HG03066 (cell line): ENCODE measurements at regions not wholly inside any gene's neighbourhood (a gene's known extent, or its start where the extent isn't known, plus 50 kb on each side); places are given as distances from the start of the nearest gene placed in this dataset.
"Not testable (repeated sequence)": the region's sequence is repeated elsewhere in the genome, so short reads cannot be mapped to it uniquely, and the experiment has no call there.

Source experiments
- ATAC-seq: cut with Tn5 transposase; IDR thresholded peaks from one replicate; pipeline ENCODE4 v1.9.1; 2021; ENCODE audit warnings: low read depth; ENCODE audit not compliant: unreplicated experiment

DNA sequence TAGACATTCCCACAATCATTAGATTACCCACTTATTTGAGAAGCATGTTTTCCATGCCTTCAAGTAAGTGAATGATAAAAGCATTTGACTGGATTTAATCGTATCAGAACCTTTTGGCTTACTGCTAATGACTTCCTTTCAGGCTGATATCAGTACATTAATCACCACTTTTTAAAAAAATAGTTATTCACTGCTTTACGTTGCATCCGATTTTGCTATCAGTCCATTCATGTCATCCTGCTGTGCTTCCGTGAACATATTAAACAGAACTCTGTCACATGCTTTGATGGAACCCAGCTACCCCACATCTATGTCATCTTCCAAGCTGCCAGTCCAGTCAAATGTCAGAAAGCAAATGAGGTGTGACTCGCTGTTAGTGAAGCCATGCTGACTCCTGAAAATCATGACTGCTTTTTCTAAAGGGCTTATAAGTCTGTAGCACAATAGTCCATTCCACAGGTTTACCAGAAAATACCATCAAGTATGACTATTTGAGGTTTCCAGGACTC lies 440.9 kb downstream of the IRS2 start:
- no peak for ATAC-seq

DNA sequence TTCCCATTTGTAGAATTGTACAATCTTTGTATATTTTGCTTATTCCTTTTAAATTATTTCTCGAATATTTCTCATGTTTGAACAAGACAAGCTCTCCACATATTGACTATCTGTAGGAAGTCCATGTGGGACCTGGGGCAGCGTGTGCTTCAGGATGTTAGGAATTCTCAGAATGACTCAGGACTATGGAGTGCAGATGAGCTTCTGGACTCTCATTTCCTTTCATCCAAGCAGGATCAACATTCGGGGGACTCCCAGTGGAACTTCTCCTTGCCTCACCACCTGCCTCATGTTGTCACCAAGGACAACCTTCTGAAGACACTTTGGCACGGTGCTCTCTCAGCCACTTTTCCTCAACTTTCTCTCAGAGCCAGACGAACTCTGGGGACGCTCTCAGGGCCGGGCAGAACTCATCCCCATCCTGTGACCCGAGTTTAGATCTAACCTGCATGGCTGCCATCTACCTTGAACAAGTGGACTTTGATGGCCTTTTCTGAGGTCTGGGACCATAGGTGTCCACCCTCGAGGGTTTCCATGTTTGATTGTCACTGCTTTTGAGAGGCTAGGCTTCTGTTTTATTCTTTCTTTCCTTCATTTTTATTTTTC lies 441.7 kb downstream of the IRS2 start:
- no peak for ATAC-seq

DNA sequence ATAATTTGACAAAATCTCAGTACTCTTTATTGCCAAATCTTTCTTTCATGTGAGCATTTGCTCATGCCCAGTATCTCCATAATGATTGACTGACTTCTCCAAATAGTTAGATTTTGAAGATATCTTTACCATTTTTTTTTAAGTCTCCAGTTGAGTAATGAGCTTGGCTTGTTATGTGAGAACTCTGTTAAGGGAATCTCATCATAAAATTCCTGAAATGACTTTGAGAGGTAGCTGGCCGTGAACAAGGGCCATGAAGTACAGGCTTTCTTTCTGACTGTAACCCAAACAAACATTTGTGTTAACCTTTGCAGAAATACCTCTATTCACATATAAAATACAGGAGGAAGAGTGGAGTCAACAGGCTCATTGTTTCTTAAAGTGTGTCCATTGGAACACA lies 449.7 kb downstream of the IRS2 start:
- ATAC-seq: no peak

DNA sequence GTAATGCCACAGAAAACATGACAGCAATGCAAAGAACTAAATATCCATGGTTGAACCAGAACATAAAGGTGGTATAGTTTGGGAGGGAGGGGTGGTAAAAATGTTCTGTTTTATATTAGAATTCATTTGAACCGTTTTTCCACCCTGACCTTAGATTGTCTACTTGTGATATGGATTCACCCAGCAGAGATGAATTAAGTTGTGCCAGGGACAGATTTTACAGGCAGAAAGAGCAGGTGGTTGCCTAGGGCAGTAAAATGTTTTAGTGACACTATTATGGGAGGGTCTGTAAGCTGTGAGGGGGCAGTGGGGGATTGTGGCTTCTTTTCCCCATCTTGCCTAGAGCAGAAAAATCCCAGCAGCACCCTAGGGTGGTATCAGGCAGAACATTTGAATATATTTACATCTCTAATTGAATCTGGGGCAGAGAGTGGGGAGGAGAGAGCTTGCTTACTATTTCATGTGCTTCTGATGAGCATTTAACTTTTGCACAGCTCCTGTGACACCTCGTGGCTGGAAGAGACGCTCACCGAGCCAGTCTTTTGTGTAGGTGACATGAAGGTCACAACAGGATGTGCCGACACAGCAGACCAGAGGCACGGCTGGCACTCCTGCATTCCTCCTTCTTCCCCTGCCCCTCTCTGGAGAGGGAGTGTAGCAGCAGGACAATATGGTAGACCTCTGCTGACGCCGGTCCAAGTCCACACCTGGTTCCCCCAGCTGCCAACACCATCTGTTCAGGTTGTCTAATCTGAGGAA lies 452.3 kb downstream of the IRS2 start:
- no peak for ATAC-seq

DNA sequence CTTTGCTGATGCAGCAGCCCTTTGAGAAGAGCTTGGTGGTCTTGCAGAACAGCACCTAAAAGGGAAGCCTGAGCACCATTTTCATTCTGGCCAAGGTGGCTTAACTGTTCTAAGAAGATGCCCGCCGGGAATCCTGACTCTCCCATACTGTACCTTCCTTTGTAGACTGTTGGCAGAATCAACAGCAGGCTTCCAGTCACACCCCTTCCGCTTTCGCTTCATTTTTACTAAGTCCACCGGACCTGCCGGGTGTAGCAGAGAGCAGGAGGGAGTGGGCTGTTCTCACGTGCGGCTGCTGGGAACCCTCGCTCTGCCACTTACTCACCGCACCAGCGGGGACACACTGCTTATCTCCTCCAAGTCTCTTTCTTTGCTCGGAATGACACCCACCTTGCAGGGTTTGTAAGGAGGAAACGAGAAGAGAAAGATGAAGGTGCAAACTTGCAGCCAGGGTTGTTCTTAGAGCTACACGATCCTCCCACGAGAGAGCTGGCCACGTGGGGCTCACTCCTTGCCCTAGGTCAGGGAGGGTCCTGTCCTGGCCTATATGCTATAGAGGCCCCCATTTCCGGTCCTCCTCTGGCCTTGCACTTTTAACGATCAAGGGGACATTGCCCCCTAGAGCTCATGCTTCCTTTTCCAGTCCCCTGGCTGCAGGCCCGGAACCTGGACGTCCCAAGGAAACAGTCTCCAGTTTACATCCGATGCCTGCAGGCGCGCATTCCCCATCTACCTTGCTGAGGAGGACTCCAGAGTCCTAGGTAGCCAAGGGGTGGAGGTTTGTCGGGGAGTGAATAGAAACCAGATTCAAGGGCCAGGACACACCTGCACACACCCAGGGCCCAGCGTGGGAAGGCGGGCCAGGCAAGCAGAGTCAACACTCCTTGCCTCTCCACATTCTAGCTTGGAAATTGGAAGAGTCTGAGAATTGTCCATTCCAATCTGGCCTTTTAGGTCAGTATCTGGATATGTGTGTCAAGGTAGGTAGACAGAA lies 453.6 kb downstream of the IRS2 start:
- no peak for ATAC-seq

DNA sequence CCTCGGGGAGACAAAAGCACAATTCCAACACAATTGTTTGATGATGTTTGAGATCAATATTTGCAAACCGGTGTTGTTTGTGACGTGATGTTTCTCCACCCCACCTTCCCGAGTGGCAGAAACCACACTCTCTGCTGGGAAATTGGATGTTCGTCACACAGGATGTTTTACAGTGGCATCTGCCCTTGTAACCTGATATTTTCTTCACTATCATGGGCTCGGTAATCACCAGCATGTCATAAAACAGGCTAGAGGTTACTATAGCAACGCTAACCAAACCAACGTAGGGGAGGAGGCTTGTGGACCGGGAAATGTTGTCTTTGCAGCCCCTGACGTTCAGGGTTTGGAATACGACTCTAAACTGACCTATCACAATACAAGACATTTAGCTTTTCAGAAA lies 454.5 kb downstream of the IRS2 start:
- ATAC-seq: no peak

DNA sequence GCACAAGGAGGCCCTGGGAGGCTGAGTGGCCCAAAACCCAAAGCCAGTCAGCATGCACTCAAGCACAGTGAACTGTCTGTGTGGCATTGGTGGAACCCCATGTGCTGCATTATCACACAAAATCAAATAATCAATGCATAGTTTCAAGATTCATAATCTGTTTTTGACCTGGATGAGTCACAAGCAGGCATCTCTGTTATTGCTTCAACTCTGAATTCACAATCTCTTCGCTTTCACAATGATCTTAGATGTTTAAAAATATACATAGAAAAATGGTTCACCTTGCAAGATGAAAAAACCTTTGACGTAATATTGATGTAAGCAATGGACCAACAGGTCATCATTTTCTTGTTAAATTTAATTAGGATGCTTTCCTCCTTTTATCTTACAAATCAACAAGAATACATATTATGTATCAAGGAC lies 455.4 kb downstream of the IRS2 start:
- no peak for ATAC-seq

DNA sequence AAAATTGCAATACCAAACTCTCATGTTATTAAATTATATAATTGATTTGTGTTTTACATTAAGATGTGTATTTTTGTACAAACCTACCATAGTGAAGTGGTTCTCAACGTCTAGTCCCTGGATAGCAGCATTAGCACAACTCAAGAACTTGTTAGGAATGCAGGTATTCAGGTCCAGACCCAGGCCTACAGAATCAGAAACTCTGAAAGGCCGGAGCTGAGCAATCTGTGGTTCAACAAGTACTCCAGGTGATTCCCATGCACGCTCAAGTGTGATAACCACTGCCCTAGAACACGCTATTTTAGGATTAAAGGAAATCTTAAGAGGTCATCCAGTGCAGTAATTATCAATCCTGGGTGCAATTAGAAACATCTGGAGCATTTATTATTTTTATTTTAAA lies 456.3 kb downstream of the IRS2 start:
- no peak for ATAC-seq

DNA sequence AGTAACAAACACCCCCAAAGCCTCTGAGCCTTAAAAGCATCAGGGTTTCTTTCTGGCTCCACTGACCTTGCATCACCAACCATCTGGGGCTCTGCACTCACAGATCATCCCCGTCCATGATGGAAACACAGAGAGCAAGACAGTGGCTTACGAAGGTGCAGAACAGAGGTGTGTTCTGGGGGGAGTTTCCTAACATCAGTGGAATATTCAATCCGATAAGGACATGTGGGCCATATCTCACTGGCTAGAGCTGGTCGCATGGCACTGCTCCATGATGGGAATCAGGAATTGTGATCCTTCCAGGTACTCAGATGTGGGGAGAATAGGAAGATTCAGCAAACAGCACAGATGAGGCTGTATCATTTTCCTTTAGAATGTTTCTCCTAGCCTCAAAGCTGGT lies 457.2 kb downstream of the IRS2 start:
- no peak for ATAC-seq

DNA sequence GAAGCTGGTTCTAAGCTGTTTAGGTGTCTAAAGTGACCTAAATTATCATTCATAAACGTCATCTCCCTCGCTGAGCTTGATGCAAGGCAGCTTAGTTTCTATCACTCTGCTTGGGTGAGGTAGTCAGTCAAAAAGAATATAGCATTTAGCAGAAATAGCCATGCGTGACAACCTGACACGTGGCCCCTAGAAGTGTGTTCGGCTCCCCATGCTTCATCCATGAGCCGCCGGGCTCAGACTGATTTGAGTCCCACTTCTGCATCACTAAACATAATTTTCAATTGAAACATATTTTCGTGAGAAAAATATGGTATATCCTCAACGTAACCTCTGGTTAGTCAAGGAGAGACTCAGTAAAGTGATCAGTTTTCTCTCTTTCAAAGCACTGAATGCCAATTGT lies 459.8 kb downstream of the IRS2 start:
- ATAC-seq: no peak

DNA sequence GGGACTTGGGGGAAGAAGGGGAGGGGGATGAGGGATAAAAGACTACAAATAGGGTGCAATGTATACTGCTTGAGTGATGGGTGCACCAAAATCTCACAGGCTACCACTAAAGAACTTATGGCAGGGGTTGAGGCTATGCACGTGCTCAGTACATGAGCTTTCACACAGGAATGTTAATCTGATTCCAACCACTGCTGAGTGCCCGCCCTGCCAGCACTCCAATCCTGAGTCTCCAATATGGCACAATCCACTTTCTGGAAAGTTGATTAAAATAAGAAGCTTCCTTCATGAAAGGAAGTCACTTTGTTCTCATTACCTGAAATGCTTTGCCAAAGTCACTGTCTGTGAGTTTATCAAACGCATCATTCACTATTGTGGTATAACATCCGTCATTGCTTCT lies 463.0 kb downstream of the IRS2 start:
- no peak for ATAC-seq

DNA sequence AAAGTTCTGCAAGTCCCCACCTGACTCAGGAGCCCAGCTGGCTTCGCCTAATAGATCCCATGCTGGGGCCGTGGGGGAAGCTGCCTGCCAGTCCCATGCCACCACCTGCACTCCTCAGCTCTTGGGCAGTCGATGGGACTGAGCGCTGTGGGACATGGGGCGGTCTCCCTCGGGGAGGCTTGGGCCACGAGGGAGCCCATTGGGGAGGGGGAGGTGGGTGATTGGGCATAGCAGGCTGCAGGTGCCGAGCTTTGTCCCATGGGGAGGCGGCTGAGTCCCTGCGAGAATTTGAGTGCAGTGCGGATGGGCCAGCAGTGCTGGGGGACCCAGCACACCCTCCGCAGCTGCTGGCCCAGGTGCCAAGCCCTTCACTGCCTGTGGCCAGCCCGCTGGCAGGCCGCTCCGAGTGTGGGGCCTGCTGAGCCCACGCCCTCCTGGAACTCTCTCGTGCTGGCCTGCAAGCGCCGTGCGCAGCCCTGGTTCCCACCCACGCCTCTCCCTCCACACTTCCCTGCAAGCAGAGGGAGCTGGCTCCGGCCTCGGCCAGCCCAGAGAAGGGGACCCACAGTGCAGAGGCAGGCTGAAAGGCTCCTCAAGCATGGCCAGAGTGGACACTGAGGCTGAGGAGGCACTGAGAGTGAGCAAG lies 467.3 kb downstream of the IRS2 start:
- ATAC-seq: no peak

DNA sequence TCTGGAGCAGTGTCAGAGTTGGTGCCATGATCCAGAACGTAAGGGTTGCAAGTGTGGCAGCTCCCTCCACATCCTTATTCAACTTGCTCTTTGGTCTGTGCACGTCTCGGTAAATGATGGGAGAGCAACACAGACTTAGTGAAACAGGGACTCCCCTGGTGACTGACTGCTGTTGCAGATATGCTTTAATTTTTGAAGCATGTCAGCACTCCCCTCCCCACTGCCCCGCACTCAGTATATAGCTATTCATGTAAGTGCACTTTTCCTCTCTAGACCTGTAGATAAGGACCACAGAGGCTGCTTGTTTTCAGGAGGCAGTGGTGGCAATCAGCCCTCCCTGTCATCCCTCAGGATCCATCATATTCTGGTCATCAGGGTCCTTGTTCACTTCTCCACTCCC lies 470.9 kb downstream of the IRS2 start:
- ATAC-seq: no peak

DNA sequence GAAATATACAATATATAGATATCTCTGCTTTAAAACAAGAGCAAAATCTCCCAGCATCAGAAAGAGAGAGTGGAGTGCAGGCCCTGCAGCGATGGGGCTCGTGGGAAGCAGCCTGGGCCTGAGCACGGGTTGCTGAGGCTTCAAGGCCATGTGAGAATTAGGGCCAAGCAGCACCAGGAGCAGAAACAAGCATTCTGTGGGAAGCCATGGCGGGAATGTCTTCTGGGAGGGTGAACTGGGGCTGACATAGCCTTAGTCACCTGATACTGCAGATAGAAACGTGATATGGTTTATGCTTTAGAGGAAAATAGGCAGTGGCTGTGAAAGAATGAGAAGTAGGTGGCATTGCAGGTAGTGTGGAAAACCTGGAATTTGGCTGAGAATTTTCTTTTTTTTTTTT lies 472.3 kb downstream of the IRS2 start:
- no peak for ATAC-seq

DNA sequence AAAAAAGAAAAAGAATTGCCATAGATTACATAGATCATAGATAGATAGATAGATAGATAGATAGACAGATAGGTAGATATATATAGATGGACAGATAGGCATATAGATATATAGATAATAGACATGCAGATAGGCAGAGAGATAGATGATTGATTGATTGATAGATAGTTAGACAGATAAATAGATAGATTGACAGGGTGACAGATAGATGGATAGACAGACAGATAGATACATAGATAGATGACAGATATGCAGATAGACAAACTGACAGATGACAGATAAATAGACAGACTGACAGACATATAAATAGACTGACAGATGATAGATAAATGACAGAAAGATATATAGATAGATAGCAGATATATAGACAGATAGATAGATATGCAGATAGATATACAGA lies 474.0 kb downstream of the IRS2 start:
- ATAC-seq: no peak

DNA sequence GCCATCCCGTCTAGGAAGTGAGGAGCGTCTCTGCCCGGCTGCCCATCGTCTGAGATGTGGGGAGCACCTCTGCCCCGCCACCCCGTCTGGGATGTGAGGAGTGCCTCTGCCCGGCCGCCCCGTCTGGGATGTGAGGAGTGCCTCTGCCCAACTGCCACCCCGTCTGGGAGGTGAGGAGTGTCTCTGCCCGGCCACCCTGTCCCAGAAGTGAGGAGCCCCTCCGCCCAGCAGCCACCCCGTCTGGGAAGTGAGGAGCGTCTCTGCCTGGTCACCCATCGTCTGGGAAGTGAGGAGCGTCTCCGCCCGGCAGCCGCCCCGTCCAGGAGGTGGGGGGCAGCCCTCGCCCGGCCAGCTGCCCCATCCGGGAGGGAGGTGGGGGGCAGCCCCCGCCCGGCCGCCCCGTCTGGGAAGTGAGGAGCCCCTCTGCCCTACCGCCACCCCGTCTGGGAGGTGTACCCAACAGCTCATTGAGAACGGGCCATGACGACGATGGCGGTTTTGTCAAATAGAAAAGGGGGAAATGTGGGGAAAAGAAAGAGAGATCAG lies 474.9 kb downstream of the IRS2 start:
- ATAC-seq: not testable (repeated sequence)

DNA sequence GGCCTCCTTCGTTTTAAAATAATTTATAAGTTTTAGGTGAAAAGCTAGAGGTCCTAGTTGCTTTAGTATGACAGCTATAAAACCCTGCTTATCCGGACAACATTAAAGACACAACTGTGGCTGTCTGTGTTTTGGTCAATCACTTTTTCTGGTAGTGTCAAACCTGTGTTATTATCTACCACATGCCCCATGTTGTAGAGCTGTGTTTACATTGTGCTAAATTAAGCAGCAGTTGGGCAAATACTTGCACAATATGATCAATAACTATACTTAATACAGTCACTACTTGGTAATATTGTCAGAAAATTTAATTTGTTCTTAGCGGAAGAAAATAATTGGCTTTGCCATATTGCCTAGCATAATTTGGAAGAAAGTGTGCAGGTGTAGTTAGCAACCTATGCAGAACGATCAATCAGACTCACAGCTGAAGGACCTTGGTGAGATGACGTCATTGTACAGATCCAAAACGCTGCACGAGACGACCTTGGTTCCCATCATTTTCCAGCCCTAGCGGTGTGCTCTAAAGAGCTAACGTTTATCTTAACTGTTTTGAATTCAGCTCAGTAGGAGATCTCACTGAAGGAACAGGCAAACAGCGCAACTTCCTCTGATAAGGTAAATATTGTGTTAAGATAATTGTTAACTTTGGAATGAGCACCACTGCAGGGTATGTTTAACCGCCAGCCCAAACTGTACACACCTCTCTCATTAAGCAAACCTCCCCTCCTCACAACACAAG lies 476.6 kb downstream of the IRS2 start:
- no peak for ATAC-seq

DNA sequence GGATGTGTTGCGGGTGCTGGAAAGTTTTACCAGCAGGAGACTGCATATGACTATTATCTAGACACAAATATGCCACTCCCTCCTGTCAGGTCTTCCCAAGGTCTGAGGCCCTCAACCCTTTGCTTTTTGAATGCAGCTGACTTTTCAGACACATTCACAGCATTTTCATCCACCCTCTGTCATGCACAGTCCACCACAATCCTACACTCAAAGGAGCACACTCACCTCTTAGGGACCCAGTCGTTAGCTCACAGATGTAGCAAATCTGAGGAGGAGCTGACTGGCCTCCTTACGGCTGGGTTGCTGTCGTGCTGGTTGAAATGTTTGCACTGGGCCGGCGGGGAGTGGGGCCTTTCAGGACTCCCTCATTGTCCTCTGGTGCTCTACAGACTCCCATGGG lies 479.4 kb downstream of the IRS2 start:
- ATAC-seq: no peak

DNA sequence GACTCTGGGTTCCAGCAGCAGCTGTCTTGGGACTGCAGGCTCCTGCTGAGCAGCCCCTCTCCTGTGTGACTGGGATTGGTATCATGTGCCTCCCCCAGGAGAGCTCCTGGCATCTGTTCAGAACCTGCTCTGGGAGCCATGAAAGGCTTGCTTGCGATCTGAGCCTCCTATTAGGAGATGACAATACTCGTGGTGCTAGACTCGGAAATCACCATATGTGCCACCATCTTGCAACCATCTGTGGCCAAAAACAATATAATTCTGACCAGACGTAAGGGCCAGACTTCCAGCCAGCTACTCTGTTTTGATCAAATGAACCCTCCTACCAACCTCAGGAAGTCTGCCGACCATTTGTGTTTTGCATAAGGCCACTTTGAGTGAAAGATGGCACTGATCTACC lies 484.7 kb downstream of the IRS2 start:
- ATAC-seq: no peak

DNA sequence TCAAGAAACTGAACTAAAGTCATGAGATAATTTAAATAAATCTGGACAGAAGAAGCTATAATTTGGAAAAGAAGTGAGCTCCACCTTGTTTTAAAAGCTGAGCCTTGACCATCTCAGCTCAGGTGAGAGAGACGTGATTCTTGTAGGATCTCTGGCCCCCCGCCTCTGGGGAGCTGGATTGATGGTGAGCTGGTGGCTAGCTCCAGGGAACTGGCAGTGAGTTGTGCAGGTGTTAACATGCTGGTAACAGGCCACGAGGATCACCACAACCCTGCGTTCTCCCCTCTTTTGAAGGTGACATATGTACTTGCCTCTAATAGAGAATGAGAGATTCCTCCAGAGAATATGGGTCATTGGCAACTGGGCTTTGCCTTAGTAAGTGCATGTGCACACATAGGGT lies 485.1 kb downstream of the IRS2 start:
- ATAC-seq: no peak
